IMR-90 (cell line): ENCODE measurements at regions not wholly inside any gene's neighbourhood (a gene's known extent, or its start where the extent isn't known, plus 50 kb on each side); places are given as distances from the start of the nearest gene placed in this dataset.

Experiments used
- ATAC-seq: fragments of 200-7000 bp; cut with Tn5 transposase; 2 replicates; pipeline ENCODE4 v1.9.1; 2020; ENCODE audit warnings: low read depth, mild to moderate bottlenecking, moderate library complexity
- BruUV-seq: library from RNA; stranded (reverse); fragments of 400-500 nt; replicated peaks from 2 replicates; lab custom pipeline; 2021; lab: Mats Ljungman, UMichigan
- CTCF ChIA-PET: fragments of 300-600 bp; formaldehyde crosslinking; extraction: SDS; loops from one replicate; lab custom pipeline; 2021; ENCODE audit warnings: antibody characterized with exemption; lab: Yijun Ruan, JAX
- POLR2A ChIA-PET: fragments of 300-600 bp; sonication (Branson Sonifier 250); formaldehyde crosslinking; loops from one replicate; lab custom pipeline; 2022; ENCODE audit warnings: antibody characterized with exemption; ENCODE audit not compliant: unreplicated experiment; lab: Charles Lee
- DNase-seq: peaks from one replicate; pipeline ENCODE4 v3.0.0; 2013
- H2AFZ ChIP-seq: replicated peaks from 2 replicates; pipeline ENCODE3; 2013; ENCODE audit warnings: low read length, mild to moderate bottlenecking; ENCODE audit not compliant: poor library complexity
- H2AK5ac ChIP-seq: 2 replicates; pipeline ENCODE4 v1.6.1; 2013; ENCODE audit warnings: low read depth, low read length, inconsistent platforms
- H2AK9ac ChIP-seq: replicated peaks from 2 replicates; pipeline ENCODE3; 2013; ENCODE audit warnings: mild to moderate bottlenecking, low read depth, low read length, moderate library complexity; ENCODE audit not compliant: poor library complexity
- H2BK120ac ChIP-seq: 2 replicates; pipeline ENCODE4 v1.6.1; 2013; ENCODE audit warnings: low read depth, low read length, inconsistent platforms
- H2BK15ac ChIP-seq: 3 replicates; pipeline ENCODE4 v1.6.1; 2013; ENCODE audit warnings: low read depth, low read length, inconsistent platforms
- H2BK20ac ChIP-seq: 2 replicates; pipeline ENCODE4 v1.6.1; 2013; ENCODE audit warnings: low read depth, mild to moderate bottlenecking, inconsistent platforms, low read length, moderate library complexity
- H2BK5ac ChIP-seq: 2 replicates; pipeline ENCODE4 v1.6.1; 2013; ENCODE audit warnings: mild to moderate bottlenecking, low read depth, low read length, inconsistent platforms; ENCODE audit not compliant: poor library complexity, severe bottlenecking
- H3K14ac ChIP-seq: replicated peaks from 2 replicates; pipeline ENCODE4 v1.6.1; 2013; ENCODE audit warnings: low read depth, low read length, inconsistent platforms
- H3K18ac ChIP-seq: 2 replicates; pipeline ENCODE4 v1.6.1; 2013; ENCODE audit warnings: low read depth, low read length, control low read depth
- H3K23ac ChIP-seq: 2 replicates; pipeline ENCODE4 v1.6.1; 2013; ENCODE audit warnings: low read depth, low read length, inconsistent platforms
- H3K27ac ChIP-seq: 2 replicates; pipeline ENCODE4 v1.5.1; 2013; ENCODE audit warnings: mild to moderate bottlenecking, control low read depth, low read length; ENCODE audit not compliant: insufficient read depth
- H3K27me3 ChIP-seq: 2 replicates; pipeline ENCODE4 v1.6.1; 2013; ENCODE audit warnings: low read length; ENCODE audit not compliant: control insufficient read depth, insufficient read depth
- H3K36me3 ChIP-seq: 2 replicates; pipeline ENCODE4 v1.6.1; 2013; ENCODE audit warnings: low read length, mixed read lengths; ENCODE audit not compliant: control insufficient read depth, insufficient read depth
- H3K4ac ChIP-seq: 2 replicates; pipeline ENCODE4 v1.6.1; 2013; ENCODE audit warnings: low read depth, low read length, inconsistent platforms
- H3K4me1 ChIP-seq: 2 replicates; pipeline ENCODE4 v1.6.1; 2013; ENCODE audit warnings: low read length, mixed read lengths; ENCODE audit not compliant: control insufficient read depth, insufficient read depth
- H3K4me2 ChIP-seq: 2 replicates; pipeline ENCODE4 v1.6.1; 2013; ENCODE audit warnings: low read depth, mild to moderate bottlenecking, control low read depth, low read length, moderate library complexity
- H3K4me3 ChIP-seq: 2 replicates; pipeline ENCODE4 v1.5.1; 2013; ENCODE audit warnings: low read depth, mild to moderate bottlenecking, control low read depth, low read length, moderate library complexity; ENCODE audit not compliant: insufficient read depth
- H3K56ac ChIP-seq: 2 replicates; pipeline ENCODE4 v1.6.1; 2013; ENCODE audit warnings: low read length, inconsistent platforms; ENCODE audit not compliant: insufficient read depth; ENCODE audit errors: extremely low read depth
- H3K79me1 ChIP-seq, 2 experiments: 2 replicates each; pipeline ENCODE4 v1.6.1; 2013; ENCODE audit warnings: low read length in 2 of 2, inconsistent platforms in 1 of 2, low read depth in 1 of 2
- H3K9ac ChIP-seq: 2 replicates; pipeline ENCODE4 v1.6.1; 2013; ENCODE audit warnings: low read depth, low read length, control low read depth
- H3K9me1 ChIP-seq: 2 replicates; pipeline ENCODE4 v1.6.1; 2013; ENCODE audit warnings: low read length, inconsistent platforms; ENCODE audit not compliant: insufficient read depth
- H3K9me3 ChIP-seq: 2 replicates; pipeline ENCODE4 v1.6.1; 2013; ENCODE audit warnings: low read length; ENCODE audit not compliant: control insufficient read depth, insufficient read depth
- H4K20me1 ChIP-seq: 2 replicates; pipeline ENCODE4 v1.6.1; 2013; ENCODE audit warnings: low read length, inconsistent platforms; ENCODE audit not compliant: insufficient read depth
- H4K5ac ChIP-seq: 2 replicates; pipeline ENCODE4 v1.6.1; 2013; ENCODE audit warnings: mild to moderate bottlenecking, low read depth, low read length, control low read depth
- H4K8ac ChIP-seq, 2 experiments: 2 replicates each; pipeline ENCODE4 v1.6.1; 2013; ENCODE audit warnings: low read depth in 2 of 2, low read length in 2 of 2, control low read depth in 1 of 2, inconsistent platforms in 1 of 2
- H4K91ac ChIP-seq: 2 replicates; pipeline ENCODE4 v1.6.1; 2013; ENCODE audit warnings: low read depth, low read length, inconsistent platforms; ENCODE audit not compliant: insufficient read depth
- CEBPB ChIP-seq: IDR thresholded peaks from 2 replicates; pipeline ENCODE4 v1.6.1; 2012; ENCODE audit warnings: low read depth, low read length, improper control_type of control experiment
- CHD1 ChIP-seq: IDR thresholded peaks from 2 replicates; pipeline ENCODE4 v1.6.1; 2012; ENCODE audit warnings: low read depth, low read length, improper control_type of control experiment
- FOS ChIP-seq: fragments of 150-350 bp; IDR thresholded peaks from 2 replicates; pipeline ENCODE4 v1.6.1; 2016; ENCODE audit warnings: low read depth, low read length
- MAFK ChIP-seq: IDR thresholded peaks from 2 replicates; pipeline ENCODE4 v1.6.1; 2012; ENCODE audit warnings: low read depth, low read length, improper control_type of control experiment
- MAZ ChIP-seq: IDR thresholded peaks from 2 replicates; pipeline ENCODE4 v1.6.1; 2012; ENCODE audit warnings: low read depth, mild to moderate bottlenecking, low read length, improper control_type of control experiment, moderate library complexity, borderline replicate concordance
- MXI1 ChIP-seq: IDR thresholded peaks from 2 replicates; pipeline ENCODE4 v1.6.1; 2012; ENCODE audit warnings: low read depth, mild to moderate bottlenecking, low read length, moderate library complexity, borderline replicate concordance
- NFE2L2 ChIP-seq: fragments of 150-350 bp; IDR thresholded peaks from 2 replicates; pipeline ENCODE4 v1.6.1; 2016; ENCODE audit warnings: low read depth, mild to moderate bottlenecking, low read length
- POLR2A ChIP-seq: IDR thresholded peaks from 2 replicates; pipeline ENCODE4 v1.6.1; 2012; ENCODE audit warnings: mild to moderate bottlenecking, low read depth, low read length
- RAD21 ChIP-seq: IDR thresholded peaks from 2 replicates; pipeline ENCODE4 v1.6.1; 2012; ENCODE audit warnings: low read length, improper control_type of control experiment
- RCOR1 ChIP-seq: IDR thresholded peaks from 2 replicates; pipeline ENCODE4 v1.6.1; 2012; ENCODE audit warnings: mild to moderate bottlenecking, low read length, improper control_type of control experiment; ENCODE audit not compliant: insufficient replicate concordance
- RFX5 ChIP-seq: IDR thresholded peaks from 2 replicates; pipeline ENCODE4 v1.8.0; 2012; ENCODE audit warnings: low read depth, mild to moderate bottlenecking, low read length, moderate library complexity
- SMC3 ChIP-seq: fragments of 150-350 bp; IDR thresholded peaks from 2 replicates; pipeline ENCODE4 v1.6.1; 2016; ENCODE audit warnings: low read depth, mild to moderate bottlenecking, antibody characterized with exemption, low read length, moderate library complexity
- WGBS, 2 experiments: methylation state at CpG; one replicate each; pipeline versions ENCODE4 v1.1.5 to v1.1.7; 2013; ENCODE audit warnings: missing lambda C conversion rate in 2 of 2; ENCODE audit not compliant: insufficient read length in 1 of 2; ENCODE audit errors: extremely low coverage in 2 of 2; 5-methylcytosine and 5-hydroxymethylcytosine counted together
- dilution Hi-C: fragments of 300-500 bp; cut with HindIII; formaldehyde crosslinking; loops from one replicate; pipeline ENCODE4 v1.14.3; 2018; ENCODE audit warnings: low sequenced_read_pairs; ENCODE audit not compliant: unreplicated experiment
- in situ Hi-C: fragments of 300-500 bp; cut with MboI; formaldehyde crosslinking; loops from 3 replicates; pipeline ENCODE4 v1.14.3; 2019; ENCODE audit warnings: low sequenced_read_pairs, inconsistent platforms, mixed read lengths
- intact Hi-C: fragments of 100-400 bp; cut with micrococcal nuclease; formaldehyde crosslinking; loops from 2 replicates; pipeline ENCODE4 v1.10.0; 2022
- TF ChIP-seq, protein P1 (sequence below): fragments of 150-350 bp; IDR thresholded peaks from 2 replicates; pipeline ENCODE4 v1.6.1; 2017; ENCODE audit warnings: mild to moderate bottlenecking, antibody characterized with exemption, low read length, low read depth
- TF ChIP-seq, protein P2 (sequence below): fragments of 150-350 bp; IDR thresholded peaks from 2 replicates; pipeline ENCODE4 v1.6.1; 2016; ENCODE audit warnings: low read depth, mild to moderate bottlenecking, low read length, moderate library complexity, borderline replicate concordance
- TF ChIP-seq, protein P3 (sequence below): conservative IDR thresholded peaks from 2 replicates; pipeline ENCODE4 v1.5.1; 2012; ENCODE audit warnings: mild to moderate bottlenecking, low read depth, low read length, improper control_type of control experiment

DNA sequence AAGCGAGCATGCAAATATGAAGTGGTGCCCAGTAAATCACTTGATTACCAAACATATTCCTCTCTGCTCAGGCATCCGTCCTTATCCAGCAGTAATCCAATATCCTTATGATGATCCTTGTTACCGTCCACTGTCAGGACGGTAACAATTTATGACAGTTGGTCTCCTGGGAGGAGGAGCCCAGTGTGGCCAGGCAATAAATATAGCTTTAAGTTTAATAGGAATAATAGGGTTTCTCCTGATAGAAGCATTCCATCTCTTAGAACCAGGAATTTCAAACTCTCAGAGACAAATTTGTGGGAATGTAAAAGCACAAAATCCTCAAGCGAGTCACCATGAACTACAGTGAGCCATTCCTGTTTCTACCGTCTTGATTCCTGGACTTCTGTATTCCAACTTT lies 171.2 kb upstream of the IL15 start:
- no peaks in the 10 kb centered on the region for H3K4me1 ChIP-seq
- DNase-seq (no peak), ATAC-seq (no peak)
- no peak overlapping the region for H2BK120ac ChIP-seq
- H3K9ac ChIP-seq: no peak overlapping the region
- dilution Hi-C loops (no loop called here), in situ Hi-C loops (no loop called here), intact Hi-C loops (no loop called here)
- H4K8ac ChIP-seq: no peak overlapping the region
- no peak overlapping the region for H2AFZ ChIP-seq
- H3K27ac ChIP-seq: no peak overlapping the region
- TF ChIP-seq, protein P1, sequence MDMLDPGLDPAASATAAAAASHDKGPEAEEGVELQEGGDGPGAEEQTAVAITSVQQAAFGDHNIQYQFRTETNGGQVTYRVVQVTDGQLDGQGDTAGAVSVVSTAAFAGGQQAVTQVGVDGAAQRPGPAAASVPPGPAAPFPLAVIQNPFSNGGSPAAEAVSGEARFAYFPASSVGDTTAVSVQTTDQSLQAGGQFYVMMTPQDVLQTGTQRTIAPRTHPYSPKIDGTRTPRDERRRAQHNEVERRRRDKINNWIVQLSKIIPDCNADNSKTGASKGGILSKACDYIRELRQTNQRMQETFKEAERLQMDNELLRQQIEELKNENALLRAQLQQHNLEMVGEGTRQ: no peak
- TF ChIP-seq MAZ (no peak), SMC3 (no peak), NFE2L2 (no peak), MAFK (no peak), RFX5 (no peak), CHD1 (no peak), CEBPB (no peak), RAD21 (no peak), RCOR1 (no peak), MXI1 (no peak), FOS (no peak), POLR2A (no peak)
- TF ChIP-seq, protein P2, sequence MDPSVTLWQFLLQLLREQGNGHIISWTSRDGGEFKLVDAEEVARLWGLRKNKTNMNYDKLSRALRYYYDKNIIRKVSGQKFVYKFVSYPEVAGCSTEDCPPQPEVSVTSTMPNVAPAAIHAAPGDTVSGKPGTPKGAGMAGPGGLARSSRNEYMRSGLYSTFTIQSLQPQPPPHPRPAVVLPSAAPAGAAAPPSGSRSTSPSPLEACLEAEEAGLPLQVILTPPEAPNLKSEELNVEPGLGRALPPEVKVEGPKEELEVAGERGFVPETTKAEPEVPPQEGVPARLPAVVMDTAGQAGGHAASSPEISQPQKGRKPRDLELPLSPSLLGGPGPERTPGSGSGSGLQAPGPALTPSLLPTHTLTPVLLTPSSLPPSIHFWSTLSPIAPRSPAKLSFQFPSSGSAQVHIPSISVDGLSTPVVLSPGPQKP: no peak
- TF ChIP-seq, protein P3, sequence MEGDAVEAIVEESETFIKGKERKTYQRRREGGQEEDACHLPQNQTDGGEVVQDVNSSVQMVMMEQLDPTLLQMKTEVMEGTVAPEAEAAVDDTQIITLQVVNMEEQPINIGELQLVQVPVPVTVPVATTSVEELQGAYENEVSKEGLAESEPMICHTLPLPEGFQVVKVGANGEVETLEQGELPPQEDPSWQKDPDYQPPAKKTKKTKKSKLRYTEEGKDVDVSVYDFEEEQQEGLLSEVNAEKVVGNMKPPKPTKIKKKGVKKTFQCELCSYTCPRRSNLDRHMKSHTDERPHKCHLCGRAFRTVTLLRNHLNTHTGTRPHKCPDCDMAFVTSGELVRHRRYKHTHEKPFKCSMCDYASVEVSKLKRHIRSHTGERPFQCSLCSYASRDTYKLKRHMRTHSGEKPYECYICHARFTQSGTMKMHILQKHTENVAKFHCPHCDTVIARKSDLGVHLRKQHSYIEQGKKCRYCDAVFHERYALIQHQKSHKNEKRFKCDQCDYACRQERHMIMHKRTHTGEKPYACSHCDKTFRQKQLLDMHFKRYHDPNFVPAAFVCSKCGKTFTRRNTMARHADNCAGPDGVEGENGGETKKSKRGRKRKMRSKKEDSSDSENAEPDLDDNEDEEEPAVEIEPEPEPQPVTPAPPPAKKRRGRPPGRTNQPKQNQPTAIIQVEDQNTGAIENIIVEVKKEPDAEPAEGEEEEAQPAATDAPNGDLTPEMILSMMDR: no peak
- H3K18ac ChIP-seq: no peak overlapping the region
- no peak overlapping the region for H4K5ac ChIP-seq
- no peak overlapping the region for H3K23ac ChIP-seq
- H3K27me3 ChIP-seq: no peaks in the 10 kb centered on the region
- no peak overlapping the region for H3K56ac ChIP-seq
- ChIA-PET POLR2A (no interaction called here), CTCF (no interaction called here)
- no peaks in the 10 kb centered on the region for H3K36me3 ChIP-seq
- H2BK20ac ChIP-seq: no peak overlapping the region
- no peak overlapping the region for H3K14ac ChIP-seq
- H4K20me1 ChIP-seq: no peaks in the 10 kb centered on the region
- H2BK15ac ChIP-seq: no peak overlapping the region
- no TSS peak for BruUV-seq
- H2AK9ac ChIP-seq: no peak overlapping the region
- H4K91ac ChIP-seq: no peak overlapping the region
- H3K79me1 ChIP-seq: no peaks in the 10 kb centered on the region
- WGBS, 2 experiments: no CpG with 5 or more reads among the region's 6 CpGs
- H2AK5ac ChIP-seq: no peak overlapping the region
- H3K4me2 ChIP-seq: no peak overlapping the region
- no peaks in the 10 kb centered on the region for H3K9me1 ChIP-seq
- H2BK5ac ChIP-seq: no peak overlapping the region
- H3K9me3 ChIP-seq: no peaks in the 10 kb centered on the region
- no peak overlapping the region for H3K4ac ChIP-seq
- H3K4me3 ChIP-seq: no peak overlapping the region
